Body of pancreas (tissue), 4 donors: ENCODE measurements at regions not wholly inside any gene's neighbourhood (a gene's known extent, or its start where the extent isn't known, plus 50 kb on each side); places are given as distances from the start of the nearest gene placed in this dataset.

ENCODE experiments used
- ATAC-seq: fragments of 150-250 bp; one replicate; pipeline ENCODE4 v1.9.1; 2016
- DNase-seq, 4 donors: peaks; one replicate each; pipeline ENCODE4 v3.0.0-alpha.2; 2019
- H3K27ac ChIP-seq, 4 donors: fragments of 200-600 bp; sonication (generic); 1 replicate in 3 of 4; 2 replicates in 1 of 4; pipeline versions ENCODE4 v1.5.1 to v1.6.1; 2016 to 2019; ENCODE audit warnings: mild to moderate bottlenecking in 1 of 4, mixed read lengths in 1 of 4, moderate library complexity in 1 of 4
- H3K27me3 ChIP-seq, 2 donors: fragments of 200-600 bp; sonication (generic); one replicate each; pipeline ENCODE4 v1.6.0; 2016; ENCODE audit warnings: mild to moderate bottlenecking in 1 of 2
- H3K36me3 ChIP-seq, 2 donors: fragments of 200-600 bp; sonication (generic); replicated peaks in 1 of 2; 2 replicates each; pipeline ENCODE4 v1.5.1; 2016; ENCODE audit warnings: low read depth in 2 of 2; ENCODE audit not compliant: insufficient read depth in 1 of 2
- H3K4me1 ChIP-seq: fragments of 200-600 bp; sonication (generic); one replicate; pipeline ENCODE4 v1.6.0; 2016
- H3K4me3 ChIP-seq, 2 donors: fragments of 200-600 bp; sonication (generic); 1 replicate in 1 of 2; 2 replicates in 1 of 2; pipeline ENCODE4 v1.5.1; 2016 to 2019
- H3K9me3 ChIP-seq, 3 donors: fragments of 200-600 bp; sonication (generic); 1 replicate in 2 of 3; 2 replicates in 1 of 3; pipeline ENCODE4 v1.5.1; 2016
- POLR2A ChIP-seq, 3 donors: fragments of 450-650 bp; IDR thresholded peaks; one replicate each; pipeline ENCODE4 v1.6.1; 2016; ENCODE audit warnings: antibody characterized with exemption in 3 of 3, mild to moderate bottlenecking in 2 of 3
- WGBS, 2 donors: methylation state at CpG; one replicate each; pipeline ENCODE4 v1.1.5; 2017; 5-methylcytosine and 5-hydroxymethylcytosine counted together
- intact Hi-C: fragments of 100-400 bp; cut with DNase I; formaldehyde crosslinking; loops from one replicate; pipeline ENCODE4 v1.15.1; 2023
- TF ChIP-seq, protein P1 (sequence below), 7 experiments: fragments of 450-650 bp in 4 of 7; fragments of 200-600 bp in 3 of 7; sonication (generic) in 3 of 7; IDR thresholded peaks; one replicate each; pipeline ENCODE4 v1.5.1; 2016 to 2019; ENCODE audit warnings: antibody characterized with exemption in 7 of 7

GRCh38 chr11:133705074-133705648 is 140.2 kb downstream of the SPATA19 start:
- Histone ChIP-seq H3K4me1 (no peaks in the 10 kb centered on the region), H3K27me3 (no peaks in the 10 kb centered on the region), H3K4me3 (no peak overlapping the region), H3K27ac (no peak overlapping the region), H3K36me3 (no peaks in the 10 kb centered on the region), H3K9me3 (no peaks in the 10 kb centered on the region)
- TF ChIP-seq POLR2A (IDR thresholded peaks at IDR 0.05), result no peak
- ATAC-seq, result no peak
- intact Hi-C loops, result no loop called here
- no peak for DNase-seq
- 37 to 42% methylated on average over 7 to 8 of the region's 8 CpGs for WGBS, 2 donors

DNA sequence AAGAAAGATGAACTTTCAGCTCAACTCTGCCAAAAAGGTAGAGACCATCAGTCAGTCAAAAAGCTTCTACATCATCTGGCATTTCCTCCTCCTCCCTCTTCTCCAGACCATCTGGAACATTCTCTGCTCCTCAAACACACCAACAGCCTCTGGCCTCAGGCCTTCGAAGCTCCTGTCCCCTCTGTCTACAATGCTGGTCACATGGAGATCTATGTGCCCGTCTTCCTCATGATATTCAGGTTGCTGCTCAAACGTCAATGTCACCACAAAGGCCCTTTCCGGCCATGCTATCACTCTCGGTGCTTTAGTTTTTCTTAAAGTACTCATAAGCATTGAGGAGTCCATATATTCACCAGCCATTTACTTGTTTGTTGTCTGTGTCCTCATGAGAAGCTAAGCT is 146.2 kb downstream of the SPATA19 start:
- Histone ChIP-seq H3K9me3 (no peaks in the 10 kb centered on the region), H3K4me1 (no peaks in the 10 kb centered on the region), H3K27me3 (no peaks in the 10 kb centered on the region), H3K27ac (no peak overlapping the region), H3K4me3 (no peak overlapping the region), H3K36me3 (no peaks in the 10 kb centered on the region)
- 66 to 83% methylated on average over 5 of the region's 5 CpGs for WGBS, 2 donors
- ATAC-seq (no peak), DNase-seq (no peak)
- intact Hi-C loops, result no loop called here
- no peak for TF ChIP-seq POLR2A (IDR thresholded peaks at IDR 0.05)
- TF ChIP-seq, protein P1, sequence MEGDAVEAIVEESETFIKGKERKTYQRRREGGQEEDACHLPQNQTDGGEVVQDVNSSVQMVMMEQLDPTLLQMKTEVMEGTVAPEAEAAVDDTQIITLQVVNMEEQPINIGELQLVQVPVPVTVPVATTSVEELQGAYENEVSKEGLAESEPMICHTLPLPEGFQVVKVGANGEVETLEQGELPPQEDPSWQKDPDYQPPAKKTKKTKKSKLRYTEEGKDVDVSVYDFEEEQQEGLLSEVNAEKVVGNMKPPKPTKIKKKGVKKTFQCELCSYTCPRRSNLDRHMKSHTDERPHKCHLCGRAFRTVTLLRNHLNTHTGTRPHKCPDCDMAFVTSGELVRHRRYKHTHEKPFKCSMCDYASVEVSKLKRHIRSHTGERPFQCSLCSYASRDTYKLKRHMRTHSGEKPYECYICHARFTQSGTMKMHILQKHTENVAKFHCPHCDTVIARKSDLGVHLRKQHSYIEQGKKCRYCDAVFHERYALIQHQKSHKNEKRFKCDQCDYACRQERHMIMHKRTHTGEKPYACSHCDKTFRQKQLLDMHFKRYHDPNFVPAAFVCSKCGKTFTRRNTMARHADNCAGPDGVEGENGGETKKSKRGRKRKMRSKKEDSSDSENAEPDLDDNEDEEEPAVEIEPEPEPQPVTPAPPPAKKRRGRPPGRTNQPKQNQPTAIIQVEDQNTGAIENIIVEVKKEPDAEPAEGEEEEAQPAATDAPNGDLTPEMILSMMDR (IDR thresholded peaks at IDR 0.05), result no peak

DNA sequence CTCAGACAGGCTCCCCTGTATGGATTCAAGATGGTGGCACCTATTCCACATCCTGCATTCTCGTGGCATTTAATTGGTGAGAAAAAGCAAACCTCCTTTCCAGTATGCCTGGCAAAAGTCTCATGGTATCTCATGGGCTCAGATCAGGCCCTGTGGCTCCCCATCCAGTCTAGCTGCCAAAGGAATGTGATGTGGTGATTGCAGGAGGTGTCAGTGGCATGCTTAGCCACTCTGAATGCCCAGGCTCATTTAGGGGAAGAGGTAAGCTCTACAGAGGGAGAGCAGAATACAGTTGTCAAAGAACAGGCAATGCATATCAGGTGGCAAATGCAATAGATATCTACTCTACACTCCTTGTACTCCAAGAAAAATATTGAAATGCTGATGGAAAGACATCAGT is 146.7 kb downstream of the SPATA19 start:
- no peaks in the 10 kb centered on the region for H3K4me1 ChIP-seq
- H3K27me3 ChIP-seq, result no peaks in the 10 kb centered on the region
- no peaks in the 10 kb centered on the region for H3K9me3 ChIP-seq
- 61 to 71% methylated on average over 1 of the region's 1 CpG for WGBS, 2 donors
- no peak overlapping the region for H3K4me3 ChIP-seq
- intact Hi-C loops, result no loop called here
- TF ChIP-seq, protein P1 (IDR thresholded peaks at IDR 0.05), result no peak
- TF ChIP-seq POLR2A (IDR thresholded peaks at IDR 0.05), result no peak
- H3K36me3 ChIP-seq, result no peaks in the 10 kb centered on the region
- DNase-seq (no peak), ATAC-seq (no peak)
- H3K27ac ChIP-seq, result no peak overlapping the region

- H3K4me3 ChIP-seq, result no peak overlapping the region
- no peaks in the 10 kb centered on the region for H3K4me1 ChIP-seq
- no peaks in the 10 kb centered on the region for H3K27me3 ChIP-seq
- WGBS, 2 donors, result 70 to 78% methylated on average over 4 of the region's 4 CpGs
- DNase-seq (no peak), ATAC-seq (no peak)
- intact Hi-C loops, result no loop called here
- no peaks in the 10 kb centered on the region for H3K36me3 ChIP-seq
- no peaks in the 10 kb centered on the region for H3K9me3 ChIP-seq
- TF ChIP-seq, protein P1 (IDR thresholded peaks at IDR 0.05), result no peak
- TF ChIP-seq POLR2A (IDR thresholded peaks at IDR 0.05), result no peak
- no peak overlapping the region for H3K27ac ChIP-seq
Measured at GRCh38 chr11:133697603-133698180, 147.6 kb downstream of the SPATA19 start.

GRCh38 chr11:133697161-133697560 is 148.2 kb downstream of the SPATA19 start:
- ATAC-seq, result no peak
- H3K4me3 ChIP-seq, result no peak overlapping the region
- no peak for DNase-seq
- 36% methylated on average over 5 of the region's 5 CpGs for WGBS, 2 donors
- TF ChIP-seq, protein P1 (IDR thresholded peaks at IDR 0.05), result no peak
- TF ChIP-seq POLR2A (IDR thresholded peaks at IDR 0.05), result no peak
- no peaks in the 10 kb centered on the region for H3K36me3 ChIP-seq
- intact Hi-C loops, result no loop called here
- H3K4me1 ChIP-seq, result no peaks in the 10 kb centered on the region
- H3K27ac ChIP-seq, result no peak overlapping the region
- no peaks in the 10 kb centered on the region for H3K9me3 ChIP-seq
- no peaks in the 10 kb centered on the region for H3K27me3 ChIP-seq
